Fibroblast of lung (primary cell): ENCODE measurements at regions not wholly inside any gene's neighbourhood (a gene's known extent, or its start where the extent isn't known, plus 50 kb on each side); places are given as distances from the start of the nearest gene placed in this dataset.

Experiments
- CTCF ChIP-seq, 2 donors: IDR thresholded peaks in 1 of 2; conservative IDR thresholded peaks in 1 of 2; 1 replicate in 1 of 2; 2 replicates in 1 of 2; pipeline ENCODE4 v1.5.1; 2011 to 2012; ENCODE audit warnings: low read length in 2 of 2, control low read depth in 1 of 2, inconsistent platforms in 1 of 2, low read depth in 1 of 2, mild to moderate bottlenecking in 1 of 2
- EZH2 ChIP-seq: IDR thresholded peaks from 2 replicates; pipeline ENCODE4 v1.5.1; 2012; ENCODE audit warnings: low read length, control low read depth, mild to moderate bottlenecking; ENCODE audit errors: missing control alignments

- TF ChIP-seq CTCF (conservative IDR thresholded peaks at IDR 0.05 in 1 of 2, IDR thresholded peaks at IDR 0.05 in 1 of 2; ENCODE audit: low read depth in 1 of 2, low read length in 2 of 2) (no peak), EZH2 (no peak)
Observed at GRCh38 chr17:83153681-83154310, 74.4 kb downstream of the METRNL start.
